ENCODE measurements at regions not wholly inside any gene's neighbourhood (a gene's known extent, or its start where the extent isn't known, plus 50 kb on each side); places are given as distances from the start of the nearest gene placed in this dataset.

- no peak for DNase-seq (ENCODE audit: low read depth)
These were observed 109.9 kb upstream of the TIAM2 start for GRCh38 chr6:154885214-154885613.

- DNase-seq (ENCODE audit: low read depth) = no peak
These were observed 109.1 kb upstream of the TIAM2 start for GRCh38 chr6:154886016-154886415.

- no peak for DNase-seq (ENCODE audit: low read depth)
These were observed 108.6 kb upstream of the TIAM2 start for GRCh38 chr6:154886471-154886870.

GRCh38 chr6:154887051-154887450 is 108.1 kb upstream of the TIAM2 start:
- peak; percentile 49 for DNase-seq (ENCODE audit: low read depth)

GRCh38 chr6:154888421-154889295 is 106.5 kb upstream of the TIAM2 start:
- peak; percentile 57 for DNase-seq (ENCODE audit: low read depth)

- DNase-seq (ENCODE audit: low read depth) = no peak
These were observed 104.2 kb upstream of the TIAM2 start for GRCh38 chr6:154890874-154891273.

GRCh38 chr6:154891901-154892300 is 103.2 kb upstream of the TIAM2 start:
- DNase-seq (ENCODE audit: low read depth) = no peak

- peak; percentile 33 for DNase-seq (ENCODE audit: low read depth)
These were observed 101.2 kb upstream of the TIAM2 start for GRCh38 chr6:154893917-154894316.

- DNase-seq (ENCODE audit: low read depth) = no peak
These were observed 100.2 kb upstream of the TIAM2 start for GRCh38 chr6:154894902-154895301.

GRCh38 chr6:154895841-154896240 is 99.3 kb upstream of the TIAM2 start:
- no peak for DNase-seq (ENCODE audit: low read depth)

- DNase-seq (ENCODE audit: low read depth) = no peak
These were observed 96.3 kb upstream of the TIAM2 start for GRCh38 chr6:154898821-154899220.

- DNase-seq (ENCODE audit: low read depth) = no peak
These were observed 95.2 kb upstream of the TIAM2 start for GRCh38 chr6:154899824-154900463.

GRCh38 chr6:154901876-154902552 is 93.1 kb upstream of the TIAM2 start:
- no peak for DNase-seq (ENCODE audit: low read depth)

- DNase-seq (ENCODE audit: low read depth) = peak; percentile 20
These were observed 87.8 kb upstream of the TIAM2 start for GRCh38 chr6:154907291-154907690.

- DNase-seq (ENCODE audit: low read depth) = no peak
These were observed 86.4 kb upstream of the TIAM2 start for GRCh38 chr6:154908723-154909122.

- no peak for DNase-seq (ENCODE audit: low read depth)
These were observed 85.8 kb upstream of the TIAM2 start for GRCh38 chr6:154909311-154909710.

- peak; percentile 31 for DNase-seq (ENCODE audit: low read depth)
These were observed 85.3 kb upstream of the TIAM2 start for GRCh38 chr6:154909821-154910220.

GRCh38 chr6:154914288-154914687 is 80.8 kb upstream of the TIAM2 start:
- DNase-seq (ENCODE audit: low read depth) = no peak

GRCh38 chr6:154916857-154917256 is 78.3 kb upstream of the TIAM2 start:
- DNase-seq (ENCODE audit: low read depth) = no peak

- DNase-seq (ENCODE audit: low read depth) = no peak
These were observed 77.2 kb upstream of the TIAM2 start for GRCh38 chr6:154917941-154918340.

GRCh38 chr6:154919806-154920205 is 75.3 kb upstream of the TIAM2 start:
- no peak for DNase-seq (ENCODE audit: low read depth)

GRCh38 chr6:154920495-154921200 is 74.5 kb upstream of the TIAM2 start:
- DNase-seq (ENCODE audit: low read depth) = no peak

All from iris pigment epithelial cell (primary cell).